ENCODE measurements at regions not wholly inside any gene's neighbourhood (a gene's known extent, or its start where the extent isn't known, plus 50 kb on each side); places are given as distances from the start of the nearest gene placed in this dataset.
A peak's percentile ranks its signal among the peaks of the same experiment; 100 is the strongest.

GRCh38 chr7:12941512-12941911 is 254.1 kb downstream of the ARL4A start:
- Histone ChIP-seq H3K27me3 (ENCODE audit: insufficient read depth, low read length, poor library complexity, severe bottlenecking) (no peaks in the 10 kb centered on the region), H3K4me1 (ENCODE audit: insufficient read depth, low read length) (no peaks in the 10 kb centered on the region), H3K27ac (ENCODE audit: low read depth, low read length) (no peak overlapping the region), H3K9me3 (ENCODE audit: low read length) (no peaks in the 10 kb centered on the region), H3K4me3 (ENCODE audit: low read length) (no peak overlapping the region), H3K36me3 (ENCODE audit: insufficient read depth, low read length) (no peaks in the 10 kb centered on the region)
- Mint-ChIP-seq H3K36me3 (no peaks in the 10 kb centered on the region), H3K27me3 (peaks cover 3 to 4% of the 10 kb centered on the region in 2 donors), H3K4me3 (no peak overlapping the region), H3K4me1 (no peaks in the 10 kb centered on the region), H3K27ac (no peak overlapping the region), H3K9me3 (peaks cover 0 to 5% (median 2%) of the 10 kb centered on the region in 5 donors)
- DNase-seq: no peak
- ChIA-PET POLR2A (no interaction called here), CTCF (no interaction called here)

- POLR2A ChIA-PET: no interaction called here
- H3K27me3 Mint-ChIP-seq: peaks cover 3 to 4% of the 10 kb centered on the region in 2 donors
- no peaks in the 10 kb centered on the region for H3K27me3 ChIP-seq (ENCODE audit: insufficient read depth, low read length, poor library complexity, severe bottlenecking)
- peaks cover 0 to 5% (median 2%) of the 10 kb centered on the region in 5 donors for H3K9me3 Mint-ChIP-seq
- CTCF ChIA-PET: no interaction called here
- no peak for DNase-seq
- no peaks in the 10 kb centered on the region for H3K4me1 Mint-ChIP-seq
- H3K36me3 Mint-ChIP-seq: no peaks in the 10 kb centered on the region
- no peaks in the 10 kb centered on the region for H3K36me3 ChIP-seq (ENCODE audit: insufficient read depth, low read length)
- no peak overlapping the region for H3K4me3 ChIP-seq (ENCODE audit: low read length)
- H3K27ac Mint-ChIP-seq: no peak overlapping the region
- H3K9me3 ChIP-seq (ENCODE audit: low read length): no peaks in the 10 kb centered on the region
- H3K4me3 Mint-ChIP-seq: no peak overlapping the region
- H3K27ac ChIP-seq (ENCODE audit: low read depth, low read length): no peak overlapping the region
- no peaks in the 10 kb centered on the region for H3K4me1 ChIP-seq (ENCODE audit: insufficient read depth, low read length)
These were observed 255.2 kb downstream of the ARL4A start for GRCh38 chr7:12942609-12943008.

- Mint-ChIP-seq H3K4me1 (no peaks in the 10 kb centered on the region), H3K9me3 (peaks cover 0 to 5% (median 2%) of the 10 kb centered on the region in 5 donors), H3K27ac (no peak overlapping the region), H3K36me3 (no peaks in the 10 kb centered on the region), H3K27me3 (peaks cover 2 to 3% of the 10 kb centered on the region in 2 donors), H3K4me3 (no peak overlapping the region)
- POLR2A ChIA-PET: no interaction called here
- Histone ChIP-seq H3K4me3 (ENCODE audit: low read length) (no peak overlapping the region), H3K27ac (ENCODE audit: low read depth, low read length) (no peak overlapping the region), H3K9me3 (ENCODE audit: low read length) (no peaks in the 10 kb centered on the region), H3K4me1 (ENCODE audit: insufficient read depth, low read length) (no peaks in the 10 kb centered on the region), H3K36me3 (ENCODE audit: insufficient read depth, low read length) (no peaks in the 10 kb centered on the region), H3K27me3 (ENCODE audit: insufficient read depth, low read length, poor library complexity, severe bottlenecking) (no peaks in the 10 kb centered on the region)
- CTCF ChIA-PET: no interaction called here
- no peak for DNase-seq
These were observed 256.3 kb downstream of the ARL4A start for GRCh38 chr7:12943781-12944180.

GRCh38 chr7:12945901-12946300 is 258.5 kb downstream of the ARL4A start:
- Mint-ChIP-seq H3K4me1 (no peaks in the 10 kb centered on the region), H3K27ac (no peak overlapping the region), H3K27me3 (no peaks in the 10 kb centered on the region)

GRCh38 chr7:12947465-12947864 is 260.0 kb downstream of the ARL4A start:
- ChIA-PET CTCF (no interaction called here), POLR2A (no interaction called here)
- Histone ChIP-seq H3K27me3 (ENCODE audit: insufficient read depth, low read length, poor library complexity, severe bottlenecking) (no peaks in the 10 kb centered on the region), H3K4me1 (ENCODE audit: insufficient read depth, low read length) (no peaks in the 10 kb centered on the region), H3K4me3 (ENCODE audit: low read length) (no peak overlapping the region), H3K27ac (ENCODE audit: low read depth, low read length) (no peak overlapping the region), H3K9me3 (ENCODE audit: low read length) (no peaks in the 10 kb centered on the region), H3K36me3 (ENCODE audit: insufficient read depth, low read length) (no peaks in the 10 kb centered on the region)
- Mint-ChIP-seq H3K4me3 (no peak overlapping the region), H3K9me3 (no peaks in the 10 kb centered on the region), H3K4me1 (no peaks in the 10 kb centered on the region), H3K36me3 (no peaks in the 10 kb centered on the region), H3K27me3 (peaks cover 0 to 4% of the 10 kb centered on the region in 2 donors), H3K27ac (no peak overlapping the region)
- no peak for DNase-seq

More at GRCh38 chr7:12945901-12946300, 258.5 kb downstream of the ARL4A start:
- Histone ChIP-seq H3K4me3 (ENCODE audit: low read length) (no peak overlapping the region), H3K27me3 (ENCODE audit: insufficient read depth, low read length, poor library complexity, severe bottlenecking) (no peaks in the 10 kb centered on the region), H3K36me3 (ENCODE audit: insufficient read depth, low read length) (no peaks in the 10 kb centered on the region), H3K9me3 (ENCODE audit: low read length) (no peaks in the 10 kb centered on the region), H3K4me1 (ENCODE audit: insufficient read depth, low read length) (no peaks in the 10 kb centered on the region), H3K27ac (ENCODE audit: low read depth, low read length) (no peak overlapping the region)
- Mint-ChIP-seq H3K4me3 (no peak overlapping the region), H3K9me3 (no peaks in the 10 kb centered on the region), H3K36me3 (no peaks in the 10 kb centered on the region)
- ChIA-PET CTCF (no interaction called here), POLR2A (no interaction called here)
- DNase-seq: no peak

- no peaks in the 10 kb centered on the region for H3K9me3 Mint-ChIP-seq
These were observed 261.9 kb downstream of the ARL4A start for GRCh38 chr7:12949060-12949931.

GRCh38 chr7:12951397-12951801 is 264.0 kb downstream of the ARL4A start:
- H3K27ac ChIP-seq (ENCODE audit: low read depth, low read length): no peak overlapping the region
- H3K27me3 Mint-ChIP-seq: peaks cover 3 to 4% of the 10 kb centered on the region in 2 donors
- CTCF ChIA-PET: no interaction called here
- no peaks in the 10 kb centered on the region for H3K9me3 Mint-ChIP-seq
- no peak overlapping the region for H3K4me3 ChIP-seq (ENCODE audit: low read length)
- POLR2A ChIA-PET: no interaction called here
- H3K27ac Mint-ChIP-seq: no peak overlapping the region
- no peaks in the 10 kb centered on the region for H3K4me1 ChIP-seq (ENCODE audit: insufficient read depth, low read length)
- no peaks in the 10 kb centered on the region for H3K27me3 ChIP-seq (ENCODE audit: insufficient read depth, low read length, poor library complexity, severe bottlenecking)
- H3K4me3 Mint-ChIP-seq: no peak overlapping the region
- DNase-seq: no peak
- H3K9me3 ChIP-seq (ENCODE audit: low read length): no peaks in the 10 kb centered on the region
- no peaks in the 10 kb centered on the region for H3K36me3 Mint-ChIP-seq
- no peaks in the 10 kb centered on the region for H3K4me1 Mint-ChIP-seq
- H3K36me3 ChIP-seq (ENCODE audit: insufficient read depth, low read length): no peaks in the 10 kb centered on the region

More at GRCh38 chr7:12949060-12949931, 261.9 kb downstream of the ARL4A start:
- Mint-ChIP-seq H3K4me3 (no peak overlapping the region), H3K27me3 (peaks cover 0 to 4% of the 10 kb centered on the region in 2 donors), H3K4me1 (no peaks in the 10 kb centered on the region), H3K27ac (no peak overlapping the region), H3K36me3 (no peaks in the 10 kb centered on the region)
- no peak overlapping the region for H3K27ac ChIP-seq (ENCODE audit: low read depth, low read length)
- no peaks in the 10 kb centered on the region for H3K27me3 ChIP-seq (ENCODE audit: insufficient read depth, low read length, poor library complexity, severe bottlenecking)
- H3K4me3 ChIP-seq (ENCODE audit: low read length): no peak overlapping the region
- DNase-seq: no peak
- no peaks in the 10 kb centered on the region for H3K4me1 ChIP-seq (ENCODE audit: insufficient read depth, low read length)
- no peaks in the 10 kb centered on the region for H3K36me3 ChIP-seq (ENCODE audit: insufficient read depth, low read length)
- CTCF ChIA-PET: no interaction called here
- POLR2A ChIA-PET: no interaction called here
- H3K9me3 ChIP-seq (ENCODE audit: low read length): no peaks in the 10 kb centered on the region

- Mint-ChIP-seq H3K36me3 (no peaks in the 10 kb centered on the region), H3K27ac (peak overlapping the region in 1 of 8 donors; percentile 63), H3K9me3 (no peaks in the 10 kb centered on the region), H3K27me3 (peaks cover 4 to 6% of the 10 kb centered on the region in 2 donors), H3K4me3 (no peak overlapping the region), H3K4me1 (no peaks in the 10 kb centered on the region)
- H3K36me3 ChIP-seq (ENCODE audit: insufficient read depth, low read length): no peaks in the 10 kb centered on the region
- H3K27me3 ChIP-seq (ENCODE audit: insufficient read depth, low read length, poor library complexity, severe bottlenecking): no peaks in the 10 kb centered on the region
- H3K4me1 ChIP-seq (ENCODE audit: insufficient read depth, low read length): no peaks in the 10 kb centered on the region
- H3K4me3 ChIP-seq (ENCODE audit: low read length): no peak overlapping the region
- ChIA-PET POLR2A (no interaction called here), CTCF (no interaction called here)
- H3K9me3 ChIP-seq (ENCODE audit: low read length): no peaks in the 10 kb centered on the region
- no peak overlapping the region for H3K27ac ChIP-seq (ENCODE audit: low read depth, low read length)
- DNase-seq: no peak
These were observed 267.1 kb downstream of the ARL4A start for GRCh38 chr7:12954380-12955033.

Data from CD8-positive, alpha-beta memory T cell (primary cell).